Stimulated activated naive CD8-positive, alpha-beta T cell treated with anti-CD3 and anti-CD28 coated beads, Interleukin-15, amount 100 ng/mL, for 72 hours (primary cell): ENCODE measurements at regions not wholly inside any gene's neighbourhood (a gene's known extent, or its start where the extent isn't known, plus 50 kb on each side); places are given as distances from the start of the nearest gene placed in this dataset.

Source experiments
- ATAC-seq: fragments of 150-1000 bp; cut with Tn5 transposase; 2 replicates; pipeline ENCODE4 v1.10.0; 2021; ENCODE audit warnings: mild to moderate bottlenecking, moderate library complexity
- DNase-seq, 2 donors: peaks; one replicate each; pipeline ENCODE4 v3.0.0; 2021 to 2022
- H3K27ac Mint-ChIP-seq, 2 donors: one replicate each; pipeline ENCODE4 v1.8.0; 2022; ENCODE audit warnings: mild to moderate bottlenecking in 2 of 2, mixed read lengths in 2 of 2, moderate library complexity in 2 of 2
- H3K27me3 Mint-ChIP-seq: one replicate; pipeline ENCODE4 v1.8.0; 2022; ENCODE audit warnings: mixed read lengths
- H3K4me1 Mint-ChIP-seq: one replicate; pipeline ENCODE4 v1.8.0; 2022; ENCODE audit warnings: mild to moderate bottlenecking, mixed read lengths
- H3K4me3 Mint-ChIP-seq, 2 donors: one replicate each; pipeline ENCODE4 v1.8.0; 2022; ENCODE audit warnings: mild to moderate bottlenecking in 2 of 2, mixed read lengths in 2 of 2, moderate library complexity in 1 of 2
- H3K9me3 Mint-ChIP-seq, 2 donors: one replicate each; pipeline ENCODE4 v1.8.0; 2022; ENCODE audit warnings: mixed read lengths in 2 of 2

DNA sequence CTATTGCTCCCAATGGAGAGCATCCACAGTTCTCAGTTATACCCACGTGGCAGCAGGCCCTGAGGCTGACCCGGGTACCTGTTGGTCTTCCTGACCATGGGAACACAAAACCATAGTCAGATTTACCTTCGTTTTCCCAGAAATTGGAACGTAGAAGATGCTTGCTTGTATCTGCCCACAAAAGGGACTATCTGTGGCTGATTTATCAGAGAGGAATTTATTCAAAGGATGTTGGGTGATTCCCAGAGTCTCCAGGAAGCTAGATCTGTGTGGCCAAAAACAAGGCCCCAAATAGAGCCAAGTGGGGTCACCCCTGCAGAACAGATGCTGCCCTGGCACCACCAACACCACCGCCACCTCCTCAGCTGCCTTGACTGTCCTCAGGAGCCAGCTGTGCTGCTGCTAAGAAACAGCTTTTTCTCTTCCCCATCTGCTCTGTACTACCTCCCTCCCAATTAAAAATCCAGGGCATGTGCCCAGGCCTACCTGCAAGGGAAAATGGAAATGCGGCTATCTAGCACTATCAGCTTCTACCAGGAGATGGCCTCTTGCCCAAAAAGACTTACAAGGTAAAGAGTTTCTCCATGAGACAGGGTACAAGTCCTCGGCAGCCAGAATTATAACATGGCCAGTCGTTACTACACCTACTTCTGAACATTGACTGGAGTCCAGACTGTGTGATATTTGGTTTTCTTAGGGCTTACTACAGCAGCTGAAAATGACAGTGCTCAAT is 128.6 kb upstream of the PLEKHG7 start:
- peak overlapping the region in 1 of 2 donors; percentile 80 for H3K27ac Mint-ChIP-seq
- no peaks in the 10 kb centered on the region for H3K4me1 Mint-ChIP-seq
- H3K27me3 Mint-ChIP-seq = no peaks in the 10 kb centered on the region
- DNase-seq = no peak
- no peaks in the 10 kb centered on the region for H3K9me3 Mint-ChIP-seq
- H3K4me3 Mint-ChIP-seq = no peak overlapping the region
- peak; percentile 43 for ATAC-seq

GRCh38 chr12:92573104-92573503 is 129.7 kb upstream of the PLEKHG7 start:
- H3K27me3 Mint-ChIP-seq = no peaks in the 10 kb centered on the region
- ATAC-seq (no peak), DNase-seq (no peak)
- no peaks in the 10 kb centered on the region for H3K9me3 Mint-ChIP-seq
- no peak overlapping the region for H3K4me3 Mint-ChIP-seq
- no peak overlapping the region for H3K27ac Mint-ChIP-seq
- peaks cover 4% of the 10 kb centered on the region for H3K4me1 Mint-ChIP-seq

- ATAC-seq = no peak
- Mint-ChIP-seq H3K27me3 (no peaks in the 10 kb centered on the region), H3K9me3 (peaks cover 0 to 4% of the 10 kb centered on the region in 2 donors), H3K27ac (peak overlapping the region in 1 of 2 donors; percentile 16), H3K4me3 (no peak overlapping the region), H3K4me1 (peaks cover 10% of the 10 kb centered on the region)
- DNase-seq = no peak
Observed at GRCh38 chr12:92571844-92572543, 130.8 kb upstream of the PLEKHG7 start.

- no peak for ATAC-seq
- Mint-ChIP-seq H3K4me3 (no peak overlapping the region), H3K27ac (no peak overlapping the region), H3K9me3 (peaks cover 0 to 8% of the 10 kb centered on the region in 2 donors), H3K4me1 (peaks cover 18% of the 10 kb centered on the region), H3K27me3 (no peaks in the 10 kb centered on the region)
- no peak for DNase-seq
Observed at GRCh38 chr12:92571169-92571568, 131.6 kb upstream of the PLEKHG7 start.

DNA sequence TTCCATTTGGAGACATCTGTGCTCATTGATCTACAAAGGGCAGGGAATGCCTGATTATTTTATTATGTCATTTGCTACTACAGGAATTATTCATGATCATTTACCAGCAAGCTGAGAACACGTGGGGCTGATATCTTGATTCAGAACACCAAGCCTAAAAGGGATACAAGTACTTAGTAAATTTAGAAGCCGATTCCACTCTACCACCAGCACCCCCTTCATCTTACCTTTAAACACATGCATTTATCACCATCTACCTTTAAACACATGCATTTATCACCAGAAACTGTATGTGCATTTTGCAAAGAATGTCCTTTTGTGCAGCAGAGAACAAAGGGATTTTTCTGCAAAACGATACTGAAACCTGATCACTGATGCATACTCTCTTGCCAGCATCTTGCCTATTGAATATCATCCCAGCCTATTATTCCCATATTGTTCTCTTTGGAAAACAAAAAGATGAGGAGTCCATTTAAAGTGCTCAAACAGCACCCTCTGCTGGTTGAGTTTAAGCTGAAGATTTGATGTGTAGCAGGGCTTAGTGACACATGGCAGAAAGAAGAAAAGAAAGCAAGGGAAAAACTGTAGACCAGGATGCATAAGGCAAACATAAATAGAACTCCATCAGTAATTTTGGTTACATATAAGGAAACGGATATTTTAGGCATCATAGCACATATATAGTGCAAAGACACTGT is 132.6 kb upstream of the PLEKHG7 start:
- peaks cover 6 to 13% of the 10 kb centered on the region in 2 donors for H3K9me3 Mint-ChIP-seq
- H3K27me3 Mint-ChIP-seq = no peaks in the 10 kb centered on the region
- H3K4me1 Mint-ChIP-seq = peaks cover 19% of the 10 kb centered on the region
- peak; percentile 93 for ATAC-seq
- no peak overlapping the region for H3K27ac Mint-ChIP-seq
- no peak overlapping the region for H3K4me3 Mint-ChIP-seq
- peak; percentile 25 to 39 for DNase-seq

GRCh38 chr12:92568691-92569090 is 134.1 kb upstream of the PLEKHG7 start:
- H3K27me3 Mint-ChIP-seq = no peaks in the 10 kb centered on the region

GRCh38 chr12:92566448-92567019 is 136.3 kb upstream of the PLEKHG7 start:
- Mint-ChIP-seq H3K27ac (no peak overlapping the region), H3K9me3 (peaks cover 6 to 13% of the 10 kb centered on the region in 2 donors), H3K4me3 (no peak overlapping the region), H3K27me3 (no peaks in the 10 kb centered on the region), H3K4me1 (peaks cover 40% of the 10 kb centered on the region)
- peak; percentile 63 for ATAC-seq
- DNase-seq = no peak

More at GRCh38 chr12:92568691-92569090, 134.1 kb upstream of the PLEKHG7 start:
- H3K4me1 Mint-ChIP-seq = peaks cover 26% of the 10 kb centered on the region
- H3K9me3 Mint-ChIP-seq = peaks cover 6 to 13% of the 10 kb centered on the region in 2 donors
- ATAC-seq = no peak
- H3K27ac Mint-ChIP-seq = no peak overlapping the region
- DNase-seq = no peak
- no peak overlapping the region for H3K4me3 Mint-ChIP-seq

DNA sequence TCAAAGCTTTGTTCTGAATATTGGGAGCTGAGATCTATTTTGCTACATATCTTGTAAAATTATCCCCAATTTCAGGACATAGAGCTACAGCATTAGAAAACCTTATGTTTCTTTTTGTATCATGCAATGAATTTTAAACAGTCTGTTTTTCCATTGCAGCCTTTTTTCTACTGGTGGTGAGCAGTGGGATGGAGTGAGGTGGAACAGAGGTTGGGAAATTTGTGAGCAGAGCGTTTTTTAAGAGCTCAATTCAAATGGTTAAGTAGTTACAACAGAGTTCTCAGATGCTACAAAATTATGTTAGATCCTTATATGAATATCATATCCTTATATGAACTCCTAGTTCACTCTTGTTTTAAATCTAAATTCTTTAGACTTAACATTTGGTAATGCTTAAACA is 139.0 kb upstream of the PLEKHG7 start:
- Mint-ChIP-seq H3K4me3 (no peak overlapping the region), H3K27me3 (no peaks in the 10 kb centered on the region), H3K27ac (no peak overlapping the region), H3K9me3 (peaks cover 15 to 16% of the 10 kb centered on the region in 2 donors), H3K4me1 (peaks cover 53% of the 10 kb centered on the region)
- ATAC-seq (no peak), DNase-seq (no peak)

DNA sequence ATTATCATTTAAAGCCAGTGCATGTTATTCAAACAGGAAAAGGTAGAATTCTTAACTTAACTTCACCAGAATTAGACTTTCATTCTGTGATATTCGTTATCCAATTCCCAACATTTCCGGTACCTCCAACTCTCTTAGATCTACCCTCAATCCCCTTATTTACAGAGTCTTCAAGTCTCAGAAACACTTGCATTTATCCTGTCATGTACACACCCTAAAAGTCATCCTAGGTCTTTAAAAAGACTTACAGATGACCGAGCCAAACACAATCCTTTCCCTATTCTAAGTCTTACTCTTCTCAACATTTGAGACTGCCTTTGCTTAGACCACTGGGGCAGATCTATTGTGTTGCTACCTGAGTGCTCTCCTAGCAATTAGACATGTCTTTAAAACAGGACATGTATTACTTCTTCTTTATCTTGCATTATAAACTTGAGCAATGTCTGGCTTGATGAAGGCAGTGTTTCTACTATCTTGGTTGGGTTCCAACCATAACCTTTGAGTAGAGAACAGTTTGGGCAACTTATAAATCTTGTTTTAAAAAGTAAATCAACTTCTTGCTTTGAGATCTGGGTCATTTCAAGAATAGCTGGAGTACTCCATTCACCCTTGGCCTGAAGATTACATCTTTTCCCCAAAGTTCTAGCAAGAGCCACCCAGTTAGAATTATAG is 140.6 kb upstream of the PLEKHG7 start:
- Mint-ChIP-seq H3K27me3 (no peaks in the 10 kb centered on the region), H3K27ac (no peak overlapping the region), H3K4me1 (peaks cover 57% of the 10 kb centered on the region), H3K9me3 (peaks cover 15 to 16% of the 10 kb centered on the region in 2 donors), H3K4me3 (no peak overlapping the region)
- DNase-seq (no peak), ATAC-seq (no peak)

GRCh38 chr12:92561543-92561899 is 141.3 kb upstream of the PLEKHG7 start:
- DNase-seq (no peak), ATAC-seq (no peak)
- peaks cover 57% of the 10 kb centered on the region for H3K4me1 Mint-ChIP-seq
- H3K27ac Mint-ChIP-seq = no peak overlapping the region
- peaks cover 14 to 15% of the 10 kb centered on the region in 2 donors for H3K9me3 Mint-ChIP-seq
- H3K4me3 Mint-ChIP-seq = no peak overlapping the region
- H3K27me3 Mint-ChIP-seq = no peaks in the 10 kb centered on the region

GRCh38 chr12:92560713-92561542 is 141.9 kb upstream of the PLEKHG7 start:
- ATAC-seq = no peak
- H3K27ac Mint-ChIP-seq = no peak overlapping the region
- no peak for DNase-seq
- H3K27me3 Mint-ChIP-seq = no peaks in the 10 kb centered on the region
- H3K4me3 Mint-ChIP-seq = no peak overlapping the region
- peaks cover 58% of the 10 kb centered on the region for H3K4me1 Mint-ChIP-seq
- peaks cover 14 to 15% of the 10 kb centered on the region in 2 donors for H3K9me3 Mint-ChIP-seq

- H3K27ac Mint-ChIP-seq = no peak overlapping the region
- no peak overlapping the region for H3K4me3 Mint-ChIP-seq
- H3K27me3 Mint-ChIP-seq = no peaks in the 10 kb centered on the region
- no peak for ATAC-seq
- H3K4me1 Mint-ChIP-seq = peaks cover 67% of the 10 kb centered on the region
- peaks cover 8 to 9% of the 10 kb centered on the region in 2 donors for H3K9me3 Mint-ChIP-seq
- DNase-seq = no peak
Observed at GRCh38 chr12:92558806-92559205, 144.0 kb upstream of the PLEKHG7 start.

DNA sequence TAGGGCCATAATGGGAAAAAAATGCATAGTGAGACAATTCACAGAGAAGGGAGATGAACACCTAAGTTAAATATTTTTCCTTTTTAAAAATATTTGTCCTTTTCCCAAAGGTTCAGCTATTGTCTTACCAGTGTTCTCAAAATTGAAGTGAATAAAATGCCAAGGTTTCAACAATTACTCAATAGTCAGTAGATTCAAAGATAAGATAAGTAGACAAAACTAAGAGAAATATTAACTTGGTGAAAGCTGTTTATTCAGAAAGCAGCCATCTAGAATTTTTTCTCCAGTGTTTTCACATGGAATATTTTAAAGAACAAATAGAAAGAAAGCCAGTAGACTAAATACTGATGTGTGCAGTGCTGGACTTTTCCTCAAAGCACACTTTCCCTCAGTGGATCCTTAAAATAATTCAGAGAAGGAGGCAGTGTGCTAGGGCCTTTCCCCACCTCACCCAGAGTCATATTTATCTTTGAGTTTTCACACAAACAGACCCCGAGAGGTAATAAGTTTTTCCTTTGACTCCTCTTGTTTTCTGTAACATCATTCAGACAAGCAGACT is 144.5 kb upstream of the PLEKHG7 start:
- H3K27ac Mint-ChIP-seq = peak overlapping the region in 1 of 2 donors; percentile 61
- peaks cover 64% of the 10 kb centered on the region for H3K4me1 Mint-ChIP-seq
- H3K4me3 Mint-ChIP-seq = no peak overlapping the region

DNA sequence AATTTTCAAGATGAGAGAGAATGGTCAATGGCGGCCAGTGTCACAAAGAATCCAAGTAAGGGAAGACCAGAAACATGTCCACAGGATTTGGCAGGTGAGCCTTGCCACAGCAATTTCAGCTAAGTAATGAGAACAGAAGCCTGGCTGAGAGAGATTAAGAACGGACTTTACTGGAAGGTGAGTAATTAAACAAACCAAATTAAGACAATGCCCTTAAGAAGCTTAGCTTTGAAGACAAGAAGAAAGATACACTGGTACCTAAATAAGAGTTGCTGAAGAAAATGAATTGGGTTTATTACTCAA is 145.4 kb upstream of the PLEKHG7 start:
- peak overlapping the region in 1 of 2 donors; percentile 86 for H3K27ac Mint-ChIP-seq
- H3K4me1 Mint-ChIP-seq = peaks cover 61% of the 10 kb centered on the region
- ATAC-seq (no peak), DNase-seq (no peak)
- peaks cover 8 to 9% of the 10 kb centered on the region in 2 donors for H3K9me3 Mint-ChIP-seq
- no peaks in the 10 kb centered on the region for H3K27me3 Mint-ChIP-seq
- peak overlapping the region; percentile 8 to 72 for H3K4me3 Mint-ChIP-seq

More for the DNA sequence above, 144.5 kb upstream of the PLEKHG7 start:
- Mint-ChIP-seq H3K9me3 (peaks cover 8 to 9% of the 10 kb centered on the region in 2 donors), H3K27me3 (no peaks in the 10 kb centered on the region)
- DNase-seq = no peak
- no peak for ATAC-seq
